HG03045 (cell line): ENCODE measurements at regions not wholly inside any gene's neighbourhood (a gene's known extent, or its start where the extent isn't known, plus 50 kb on each side); places are given as distances from the start of the nearest gene placed in this dataset.
"Not testable (repeated sequence)": the region's sequence is repeated elsewhere in the genome, so short reads cannot be mapped to it uniquely, and the experiment has no call there.

Experiments
- ATAC-seq: cut with Tn5 transposase; IDR thresholded peaks from one replicate; pipeline ENCODE4 v1.9.1; 2021; ENCODE audit warnings: mild to moderate bottlenecking, moderate library complexity; ENCODE audit not compliant: unreplicated experiment

DNA sequence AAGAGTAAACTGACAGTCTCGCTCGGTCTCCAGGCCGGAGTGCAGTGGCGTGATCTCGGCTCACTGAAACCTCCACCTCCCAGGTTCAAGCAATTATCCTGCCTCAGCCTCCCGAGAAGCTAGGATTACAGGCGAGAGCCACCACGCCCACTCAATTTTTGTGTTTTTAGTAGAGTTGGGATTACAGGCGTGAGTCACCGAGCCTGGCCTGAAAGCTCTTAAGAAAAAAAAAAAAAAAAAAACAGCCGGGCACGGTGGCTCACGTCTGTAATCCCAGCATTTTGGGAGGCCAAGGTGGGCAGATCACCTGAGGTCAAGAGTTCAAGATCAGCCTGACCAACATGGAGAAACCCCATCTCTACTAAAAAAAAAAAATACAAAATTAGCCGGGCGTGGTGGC, 55.3 kb upstream of the THOC2 start:
- ATAC-seq, result not testable (repeated sequence)

DNA sequence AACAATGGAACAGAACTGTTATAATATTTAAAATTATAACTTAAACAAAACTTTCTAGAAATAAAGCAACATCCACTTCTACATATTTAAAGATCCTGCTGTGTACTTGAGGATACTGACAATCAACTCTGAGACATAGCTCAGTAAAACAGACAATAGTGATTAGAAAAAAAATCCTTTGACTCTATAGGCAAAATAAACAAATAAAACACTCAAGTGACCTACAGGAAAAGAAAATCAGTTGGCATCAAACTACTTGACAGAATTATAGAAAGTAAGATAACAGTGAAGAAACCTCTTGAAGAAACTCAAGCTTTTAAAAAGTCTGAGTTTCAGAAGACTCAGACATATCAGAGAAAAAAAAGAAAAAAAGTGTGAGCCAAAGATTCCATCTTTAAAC, 55.9 kb upstream of the THOC2 start:
- ATAC-seq, result no peak

DNA sequence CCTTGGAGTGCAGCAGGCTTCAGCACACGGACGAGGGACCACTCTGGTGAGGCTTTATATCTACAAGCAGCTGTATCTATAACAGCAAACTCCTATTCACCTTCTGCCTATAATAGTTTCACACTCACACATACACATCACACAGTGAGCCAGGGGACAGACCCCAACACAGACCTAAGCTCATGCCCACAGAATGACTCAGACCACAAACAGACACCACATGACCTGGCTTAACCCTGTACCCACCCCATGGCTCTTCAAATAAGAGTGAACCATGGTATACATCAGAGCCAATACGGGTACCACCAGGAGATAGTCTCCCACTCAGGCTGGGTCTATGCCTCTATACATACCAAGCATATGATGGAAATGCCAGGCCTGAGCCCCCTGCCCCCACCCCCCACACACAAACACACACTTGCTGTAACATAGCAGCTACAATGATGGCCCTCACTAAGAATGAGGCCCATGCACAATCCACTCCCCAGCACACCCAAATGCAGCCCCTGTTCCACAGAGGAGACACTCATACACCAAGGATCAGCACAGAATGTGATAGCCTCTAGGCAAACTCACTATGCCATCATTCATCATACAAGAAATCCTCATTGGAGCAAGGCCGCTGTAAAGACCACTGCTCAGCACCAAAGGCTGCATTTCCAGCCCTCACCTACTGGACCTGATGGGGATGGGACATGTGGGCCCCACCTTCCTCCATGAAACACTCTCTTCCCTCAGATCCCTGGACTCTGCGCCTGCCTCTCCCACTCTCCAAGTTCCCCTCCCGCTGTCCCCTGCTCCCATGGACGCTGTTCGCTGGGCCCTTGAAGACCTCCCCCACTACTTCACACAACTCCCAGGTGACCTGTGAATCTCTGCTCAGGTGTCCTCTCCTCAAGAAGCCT, 62.1 kb upstream of the XIAP start:
- ATAC-seq, result no peak

DNA sequence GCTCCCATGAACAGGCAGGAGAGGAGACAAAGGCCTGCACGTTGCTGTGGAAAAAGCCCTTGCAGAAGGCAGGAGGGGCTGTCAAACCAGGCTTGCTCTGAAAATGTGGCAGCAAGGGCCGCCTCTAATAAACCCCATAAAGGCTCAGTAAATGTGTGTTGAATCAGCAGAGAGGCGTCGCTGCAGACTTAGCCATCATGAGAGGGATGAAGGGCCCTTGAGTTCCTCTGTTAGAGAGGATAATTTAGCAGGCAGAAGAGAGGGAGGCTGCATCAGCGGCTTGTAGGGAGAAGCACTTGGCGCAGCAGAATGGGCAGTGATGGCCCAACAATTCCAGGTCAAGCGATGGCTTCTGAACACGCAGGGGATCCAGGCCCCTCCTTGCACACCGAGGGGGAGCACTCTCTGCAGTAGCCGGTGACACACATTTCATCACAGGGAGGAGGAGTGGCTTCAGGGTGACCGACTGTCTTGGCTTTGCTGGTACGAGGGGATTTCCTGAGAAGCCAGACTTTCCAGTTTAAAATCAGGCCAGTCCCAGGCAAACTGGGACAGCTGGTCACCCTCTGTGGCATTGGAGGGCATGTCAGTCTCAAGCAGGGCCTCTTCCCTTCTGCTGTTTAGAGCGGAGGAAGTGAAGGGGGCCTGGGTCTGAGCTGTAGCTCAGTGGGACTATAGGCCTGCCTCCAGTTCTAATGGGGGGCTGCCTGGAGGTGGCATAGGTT, 61.0 kb upstream of the XIAP start:
- ATAC-seq, result not testable (repeated sequence)

DNA sequence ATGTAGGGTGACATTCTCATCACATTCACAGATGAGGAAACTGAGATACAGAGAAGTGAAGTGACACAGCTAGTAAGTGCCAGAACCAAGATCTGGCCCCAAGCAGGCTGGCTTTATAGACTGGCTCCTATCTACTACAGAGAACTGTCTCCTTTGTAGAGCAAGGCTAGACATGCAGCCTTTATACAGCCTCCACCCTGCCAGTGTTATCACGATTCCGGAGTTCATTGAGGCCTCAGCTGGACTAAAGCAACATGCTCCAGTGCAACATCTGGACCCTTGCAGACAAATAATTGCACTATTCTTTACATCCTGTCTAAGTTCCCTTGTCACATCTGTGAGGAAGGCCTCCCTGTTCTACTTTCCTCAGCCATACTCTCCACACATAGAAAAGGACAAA, 58.0 kb upstream of the XIAP start:
- no peak for ATAC-seq

DNA sequence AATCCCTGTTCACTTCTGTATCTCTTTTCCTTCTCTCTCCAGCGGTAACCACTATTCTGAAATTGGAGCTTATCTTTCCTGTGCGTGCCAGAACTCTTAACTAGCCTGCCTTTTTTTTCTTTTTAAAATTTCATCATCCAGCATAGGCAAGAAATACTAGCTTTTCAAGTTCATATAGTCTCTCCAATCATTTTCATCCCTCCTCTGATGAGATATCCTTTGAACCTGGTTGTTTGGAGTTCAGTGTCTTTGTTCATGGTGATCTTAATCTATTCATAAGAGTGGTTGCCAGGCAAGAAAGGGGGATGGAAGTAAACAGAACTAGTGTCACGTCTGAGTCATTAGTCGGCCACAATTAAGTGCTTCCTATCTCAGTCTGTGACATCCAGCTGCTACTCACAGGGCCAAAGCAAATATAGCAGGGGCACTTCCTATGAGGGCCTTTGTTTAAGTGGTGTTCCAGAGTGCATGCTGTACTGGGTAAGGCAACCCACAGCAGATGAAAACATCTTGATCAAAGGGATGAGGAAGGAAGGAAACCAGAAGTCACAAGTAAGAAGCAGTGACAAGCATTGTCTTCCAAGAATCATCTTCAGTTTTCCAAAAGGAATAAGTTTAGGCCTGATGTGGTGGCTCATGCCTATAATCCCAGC, 56.4 kb upstream of the XIAP start:
- ATAC-seq, result peak; percentile 46

DNA sequence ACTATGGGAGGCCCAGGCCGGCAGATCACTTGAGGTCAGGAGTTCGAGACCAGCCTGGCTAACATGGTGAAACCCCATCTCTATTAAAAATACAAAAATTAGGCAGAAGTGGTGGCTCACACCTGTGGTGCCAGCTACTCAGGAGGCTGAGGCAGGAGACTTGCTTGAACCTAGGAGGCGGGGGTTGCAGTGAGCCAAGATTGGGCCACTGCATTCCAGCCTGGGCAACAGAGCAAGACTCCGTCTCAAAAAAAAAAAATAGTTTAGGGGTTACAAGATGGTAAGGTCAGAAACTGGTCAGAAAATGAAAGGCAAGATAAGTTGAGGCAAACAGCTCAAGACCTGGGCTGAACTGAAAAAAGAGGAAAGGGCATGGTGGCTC, 55.9 kb upstream of the XIAP start:
- ATAC-seq, result not testable (repeated sequence)

GRCh38 chrX:123807835-123808416, 51.9 kb upstream of the XIAP start:
- no peak for ATAC-seq

DNA sequence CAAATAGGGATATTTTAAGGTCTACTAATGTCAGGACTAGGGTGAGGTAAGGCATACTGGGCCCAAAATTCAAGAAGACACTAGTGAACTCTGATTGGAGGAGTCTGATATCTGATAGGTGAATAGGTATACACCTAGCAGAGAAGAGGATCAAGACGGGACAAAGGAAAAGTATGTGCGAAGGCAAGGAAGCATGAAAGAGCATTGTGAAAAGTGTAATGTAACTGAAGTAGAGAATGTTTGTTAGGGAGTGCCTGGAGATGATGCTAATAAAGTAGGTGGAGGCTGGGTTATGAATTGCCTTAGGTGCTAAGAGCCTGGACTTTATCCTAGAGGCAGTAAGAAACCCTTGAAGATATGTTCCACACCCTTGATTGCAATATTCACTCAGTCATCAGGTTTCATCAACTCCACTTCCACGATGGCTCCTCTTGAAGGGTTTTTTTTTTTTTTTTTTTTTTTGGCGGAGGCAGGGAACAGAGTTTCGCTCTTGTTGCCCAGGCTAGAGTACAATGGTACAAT, 49.9 kb upstream of the XIAP start:
- no peak for ATAC-seq
